HEK293T (cell line): ENCODE measurements at regions not wholly inside any gene's neighbourhood (a gene's known extent, or its start where the extent isn't known, plus 50 kb on each side); places are given as distances from the start of the nearest gene placed in this dataset.

Experiments used
- CTCF ChIA-PET: fragments of 350-600 bp; formaldehyde crosslinking; extraction: SDS; loops from one replicate; lab custom pipeline; 2021; ENCODE audit warnings: antibody characterized with exemption, inconsistent platforms; lab: Yijun Ruan, JAX
- POLR2A ChIA-PET: fragments of 350-600 bp; formaldehyde crosslinking; extraction: SDS; loops from one replicate; lab custom pipeline; 2020; ENCODE audit warnings: antibody characterized with exemption, inconsistent platforms; lab: Yijun Ruan, JAX
- DNase-seq: peaks from one replicate; pipeline ENCODE4 v3.0.0; 2012; ENCODE audit warnings: mixed read lengths; ENCODE audit errors: extremely low spot score
- ARNT ChIP-seq: fragments of 450-650 bp; IDR thresholded peaks from 2 replicates; pipeline ENCODE4 v1.6.1; 2017; ENCODE audit warnings: mild to moderate bottlenecking
- BHLHE40 ChIP-seq: fragments of 450-650 bp; IDR thresholded peaks from 2 replicates; pipeline ENCODE4 v1.6.1; 2016; ENCODE audit warnings: mild to moderate bottlenecking, moderate library complexity, borderline replicate concordance
- CTBP1 ChIP-seq: fragments of 450-650 bp; IDR thresholded peaks from 2 replicates; pipeline ENCODE4 v1.6.1; 2016; ENCODE audit warnings: borderline replicate concordance
- ELF4 ChIP-seq: fragments of 450-650 bp; IDR thresholded peaks from 2 replicates; pipeline ENCODE4 v1.6.1; 2017; ENCODE audit warnings: antibody characterized with exemption
- FOXA1 ChIP-seq: fragments of 450-650 bp; IDR thresholded peaks from 2 replicates; pipeline ENCODE4 v1.6.1; 2016; ENCODE audit warnings: mild to moderate bottlenecking
- FOXK2 ChIP-seq: fragments of 450-650 bp; IDR thresholded peaks from 2 replicates; pipeline ENCODE4 v1.6.1; 2016; ENCODE audit warnings: mild to moderate bottlenecking
- FOXM1 ChIP-seq: fragments of 450-650 bp; IDR thresholded peaks from 2 replicates; pipeline ENCODE4 v1.6.1; 2017; ENCODE audit warnings: mild to moderate bottlenecking, borderline replicate concordance
- HDGF ChIP-seq: fragments of 450-650 bp; IDR thresholded peaks from 2 replicates; pipeline ENCODE4 v1.6.1; 2017; ENCODE audit warnings: antibody characterized with exemption, borderline replicate concordance
- L3MBTL2 ChIP-seq: fragments of 450-650 bp; conservative IDR thresholded peaks from 2 replicates; pipeline ENCODE4 v1.6.1; 2016; ENCODE audit warnings: mild to moderate bottlenecking
- LEF1 ChIP-seq: fragments of 450-650 bp; IDR thresholded peaks from 2 replicates; pipeline ENCODE4 v1.6.1; 2017; ENCODE audit warnings: mild to moderate bottlenecking, borderline replicate concordance
- NFRKB ChIP-seq: fragments of 450-650 bp; IDR thresholded peaks from 2 replicates; pipeline ENCODE4 v1.6.1; 2016; ENCODE audit warnings: mild to moderate bottlenecking, moderate library complexity
- PKNOX1 ChIP-seq: fragments of 450-650 bp; IDR thresholded peaks from 2 replicates; pipeline ENCODE4 v1.6.1; 2016
- SP1 ChIP-seq: fragments of 450-650 bp; IDR thresholded peaks from 2 replicates; pipeline ENCODE4 v1.6.1; 2017
- SUZ12 ChIP-seq: fragments of 450-650 bp; IDR thresholded peaks from 2 replicates; pipeline ENCODE4 v1.6.1; 2016; ENCODE audit warnings: mild to moderate bottlenecking
- TARDBP ChIP-seq: fragments of 450-650 bp; IDR thresholded peaks from 2 replicates; pipeline ENCODE4 v1.6.1; 2016
- ZNF384 ChIP-seq: fragments of 450-650 bp; IDR thresholded peaks from 2 replicates; pipeline ENCODE4 v1.6.1; 2016

GRCh38 chr7:83857691-83858090 is 208.8 kb upstream of the SEMA3E start:
- DNase-seq: no peak
- ChIA-PET CTCF (no interaction called here), POLR2A (no interaction called here)
- TF ChIP-seq HDGF (no peak), LEF1 (no peak), ELF4 (no peak), FOXA1 (no peak), BHLHE40 (no peak), CTBP1 (no peak), L3MBTL2 (no peak), SP1 (no peak), FOXM1 (no peak), ZNF384 (no peak), PKNOX1 (no peak), NFRKB (no peak), FOXK2 (no peak), SUZ12 (no peak), TARDBP (no peak), ARNT (no peak)

- no peak for DNase-seq
- no peak for TF ChIP-seq SP1
- no peak for TF ChIP-seq HDGF
- no peak for TF ChIP-seq FOXK2
- no peak for TF ChIP-seq ZNF384
- TF ChIP-seq SUZ12: no peak
- no peak for TF ChIP-seq CTBP1
- no peak for TF ChIP-seq FOXA1
- no peak for TF ChIP-seq LEF1
- TF ChIP-seq TARDBP: no peak
- no peak for TF ChIP-seq FOXM1
- CTCF ChIA-PET: no interaction called here
- POLR2A ChIA-PET: no interaction called here
These were observed 207.2 kb upstream of the SEMA3E start for GRCh38 chr7:83856094-83856493.

- CTCF ChIA-PET: interaction anchor here (0.6 kb wide), 1 partner anchor 1957 kb away, joined by 3 read pairs; no protein-coding TSS in a partner anchor
These were observed 203.2 kb upstream of the SEMA3E start for GRCh38 chr7:83852136-83852535.

GRCh38 chr7:83851551-83851950 is 202.6 kb upstream of the SEMA3E start:
- ChIA-PET CTCF (no interaction called here), POLR2A (no interaction called here)
- TF ChIP-seq TARDBP (no peak), PKNOX1 (no peak), SP1 (no peak), SUZ12 (no peak), ELF4 (no peak)
- DNase-seq: no peak

More at GRCh38 chr7:83852136-83852535, 203.2 kb upstream of the SEMA3E start:
- no peak for DNase-seq
- POLR2A ChIA-PET: no interaction called here
- TF ChIP-seq BHLHE40: no peak
- TF ChIP-seq FOXM1: no peak
- TF ChIP-seq LEF1: no peak
- no peak for TF ChIP-seq NFRKB
- no peak for TF ChIP-seq ARNT
- TF ChIP-seq PKNOX1: no peak
- no peak for TF ChIP-seq L3MBTL2
- no peak for TF ChIP-seq HDGF
- TF ChIP-seq FOXA1: no peak
- no peak for TF ChIP-seq CTBP1
- TF ChIP-seq ELF4: no peak

- TF ChIP-seq ARNT (no peak), SP1 (no peak), FOXM1 (no peak), FOXA1 (no peak), NFRKB (no peak), CTBP1 (no peak)
- DNase-seq: no peak
- ChIA-PET CTCF (no interaction called here), POLR2A (no interaction called here)
These were observed 202.0 kb upstream of the SEMA3E start for GRCh38 chr7:83850941-83851340.

GRCh38 chr7:83850125-83850524 is 201.2 kb upstream of the SEMA3E start:
- TF ChIP-seq FOXK2: no peak
- no peak for TF ChIP-seq FOXA1
- TF ChIP-seq LEF1: no peak
- TF ChIP-seq PKNOX1: no peak
- no peak for TF ChIP-seq SUZ12
- TF ChIP-seq BHLHE40: no peak
- TF ChIP-seq HDGF: no peak
- TF ChIP-seq FOXM1: no peak
- no peak for TF ChIP-seq SP1
- no peak for TF ChIP-seq L3MBTL2
- TF ChIP-seq ARNT: no peak
- ChIA-PET CTCF (no interaction called here), POLR2A (no interaction called here)
- no peak for DNase-seq
